RWPE2 (cell line): ENCODE measurements at regions not wholly inside any gene's neighbourhood (a gene's known extent, or its start where the extent isn't known, plus 50 kb on each side); places are given as distances from the start of the nearest gene placed in this dataset.
"Not testable (repeated sequence)": the region's sequence is repeated elsewhere in the genome, so short reads cannot be mapped to it uniquely, and the experiment has no call there.

Source experiments
- ATAC-seq: fragments of 200-7000 bp; cut with Tn5 transposase; 3 replicates; pipeline ENCODE4 v1.9.1; 2021; ENCODE audit warnings: low read depth
- DNase-seq: peaks from one replicate; pipeline ENCODE4 v3.0.0-alpha.2; 2020; ENCODE audit warnings: low spot score
- H3K27ac ChIP-seq: fragments of 450-650 bp; 2 replicates; pipeline ENCODE4 v1.5.1; 2017; ENCODE audit warnings: mild to moderate bottlenecking; ENCODE audit not compliant: poor library complexity, severe bottlenecking
- H3K27me3 ChIP-seq: fragments of 250-450 bp; sonication (Bioruptor Pico); 2 replicates; pipeline ENCODE4 v1.5.1; 2021; ENCODE audit warnings: mild to moderate bottlenecking, moderate library complexity; ENCODE audit not compliant: insufficient read depth, poor library complexity, severe bottlenecking
- H3K36me3 ChIP-seq: fragments of 250-450 bp; sonication (Bioruptor Pico); 2 replicates; pipeline ENCODE4 v1.5.1; 2020; ENCODE audit warnings: low read depth, mild to moderate bottlenecking, moderate library complexity
- H3K4me1 ChIP-seq: fragments of 250-450 bp; sonication (Bioruptor Pico); 2 replicates; pipeline ENCODE4 v1.5.1; 2021; ENCODE audit warnings: mild to moderate bottlenecking, moderate library complexity; ENCODE audit not compliant: insufficient read depth, poor library complexity, severe bottlenecking
- H3K4me3 ChIP-seq: fragments of 250-450 bp; sonication (Bioruptor Pico); 2 replicates; pipeline ENCODE4 v1.5.1; 2021; ENCODE audit warnings: mild to moderate bottlenecking, moderate library complexity; ENCODE audit not compliant: severe bottlenecking
- H3K9me3 ChIP-seq: fragments of 250-450 bp; sonication (Bioruptor Pico); 2 replicates; pipeline ENCODE4 v1.5.1; 2021; ENCODE audit warnings: mild to moderate bottlenecking, moderate library complexity; ENCODE audit not compliant: severe bottlenecking
- TF ChIP-seq, protein P1 (sequence below): fragments of 450-650 bp; IDR thresholded peaks from one replicate; pipeline ENCODE4 v1.5.1; 2017; ENCODE audit warnings: mild to moderate bottlenecking, moderate library complexity; ENCODE audit not compliant: poor library complexity, severe bottlenecking

DNA sequence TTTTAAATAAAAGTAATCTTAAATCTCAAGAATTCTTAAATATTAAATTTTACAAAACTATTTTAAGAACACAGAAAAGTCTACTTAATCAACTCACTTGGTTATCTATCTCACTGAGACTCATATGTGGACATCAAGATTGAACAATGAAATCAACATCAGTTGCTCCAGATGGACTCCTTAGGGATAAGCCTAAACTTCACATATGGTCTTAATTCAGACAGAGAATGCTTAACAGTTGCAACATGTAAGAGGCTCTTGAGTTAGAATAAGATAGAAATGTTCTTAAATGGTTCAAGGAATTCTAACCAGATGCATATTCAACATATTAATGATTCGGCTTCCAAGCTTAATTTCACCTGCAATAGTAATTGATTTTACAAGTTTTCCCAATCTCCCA lies 1730.9 kb downstream of the PCDH9 start:
- Histone ChIP-seq H3K27me3 (no peaks in the 10 kb centered on the region), H3K36me3 (no peaks in the 10 kb centered on the region), H3K4me3 (no peak overlapping the region), H3K9me3 (no peaks in the 10 kb centered on the region), H3K27ac (no peak overlapping the region), H3K4me1 (no peaks in the 10 kb centered on the region)
- TF ChIP-seq, protein P1, sequence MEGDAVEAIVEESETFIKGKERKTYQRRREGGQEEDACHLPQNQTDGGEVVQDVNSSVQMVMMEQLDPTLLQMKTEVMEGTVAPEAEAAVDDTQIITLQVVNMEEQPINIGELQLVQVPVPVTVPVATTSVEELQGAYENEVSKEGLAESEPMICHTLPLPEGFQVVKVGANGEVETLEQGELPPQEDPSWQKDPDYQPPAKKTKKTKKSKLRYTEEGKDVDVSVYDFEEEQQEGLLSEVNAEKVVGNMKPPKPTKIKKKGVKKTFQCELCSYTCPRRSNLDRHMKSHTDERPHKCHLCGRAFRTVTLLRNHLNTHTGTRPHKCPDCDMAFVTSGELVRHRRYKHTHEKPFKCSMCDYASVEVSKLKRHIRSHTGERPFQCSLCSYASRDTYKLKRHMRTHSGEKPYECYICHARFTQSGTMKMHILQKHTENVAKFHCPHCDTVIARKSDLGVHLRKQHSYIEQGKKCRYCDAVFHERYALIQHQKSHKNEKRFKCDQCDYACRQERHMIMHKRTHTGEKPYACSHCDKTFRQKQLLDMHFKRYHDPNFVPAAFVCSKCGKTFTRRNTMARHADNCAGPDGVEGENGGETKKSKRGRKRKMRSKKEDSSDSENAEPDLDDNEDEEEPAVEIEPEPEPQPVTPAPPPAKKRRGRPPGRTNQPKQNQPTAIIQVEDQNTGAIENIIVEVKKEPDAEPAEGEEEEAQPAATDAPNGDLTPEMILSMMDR = no peak
- no peak for DNase-seq
- ATAC-seq = no peak

DNA sequence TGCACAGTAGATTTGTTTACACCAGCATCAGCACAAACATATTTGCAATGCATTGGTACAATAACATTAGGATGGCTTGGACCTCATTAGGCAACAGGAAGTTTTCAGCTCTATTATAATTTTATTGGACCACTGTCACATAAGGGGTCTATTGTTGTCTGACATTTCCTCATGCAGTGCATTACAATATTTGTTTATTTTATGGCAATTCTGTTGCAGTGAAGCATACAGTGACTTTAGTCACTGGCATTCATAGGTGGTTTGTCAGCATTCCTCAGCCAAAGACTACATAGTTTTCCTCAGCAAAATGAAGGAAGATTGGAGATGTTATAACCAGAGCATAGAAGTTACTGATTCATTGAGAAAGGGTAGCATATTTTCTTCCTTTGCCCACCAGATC lies 1732.9 kb downstream of the PCDH9 start:
- TF ChIP-seq, protein P1 = no peak
- H3K36me3 ChIP-seq = no peaks in the 10 kb centered on the region
- DNase-seq = no peak
- H3K27ac ChIP-seq = no peak overlapping the region
- H3K4me3 ChIP-seq = no peak overlapping the region
- no peaks in the 10 kb centered on the region for H3K27me3 ChIP-seq
- H3K9me3 ChIP-seq = no peaks in the 10 kb centered on the region
- H3K4me1 ChIP-seq = no peaks in the 10 kb centered on the region
- peak; percentile 42; the same call in 2 of the 3 replicates for ATAC-seq

DNA sequence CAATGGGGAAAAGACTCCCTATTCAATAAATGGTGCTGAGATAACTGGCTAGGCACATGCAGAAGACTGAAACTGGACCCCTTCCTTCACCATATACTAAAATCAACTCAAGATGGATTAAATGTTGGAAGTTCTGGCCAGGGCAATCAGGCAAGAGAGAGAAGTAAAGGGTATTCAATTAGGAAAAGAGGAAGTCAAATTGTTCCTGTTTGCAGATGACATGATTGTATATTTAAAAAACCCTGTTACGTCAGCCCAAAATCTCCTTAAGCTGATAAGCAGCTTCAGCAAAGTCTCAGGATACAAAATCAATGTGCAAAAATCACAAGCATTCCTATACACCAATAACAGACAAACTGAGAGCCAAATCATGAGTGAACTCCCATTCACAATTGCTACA lies 1739.4 kb downstream of the PCDH9 start:
- not testable (repeated sequence) for H3K27me3 ChIP-seq

DNA sequence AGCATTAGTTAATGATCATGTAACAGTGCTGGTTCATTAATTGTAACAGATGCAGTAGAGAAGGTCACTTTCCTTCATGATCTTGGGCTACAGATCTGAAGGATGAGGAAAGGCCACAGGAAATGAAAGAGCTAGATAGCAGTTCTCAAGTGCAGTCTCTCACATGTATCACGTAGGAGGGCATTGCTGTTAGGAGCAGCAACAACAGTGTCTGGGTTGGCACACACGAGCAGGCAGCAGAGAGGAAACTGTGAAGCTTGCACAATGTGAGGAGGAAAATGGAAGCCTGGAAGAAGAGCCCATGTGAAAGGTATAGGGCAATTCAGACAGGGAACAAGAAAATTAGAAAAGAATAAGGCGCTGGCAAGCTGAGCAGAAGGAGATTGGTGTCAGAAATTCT lies 1741.5 kb downstream of the PCDH9 start:
- H3K4me1 ChIP-seq = no peaks in the 10 kb centered on the region
- no peak for DNase-seq
- H3K9me3 ChIP-seq = no peaks in the 10 kb centered on the region
- no peak overlapping the region for H3K27ac ChIP-seq
- ATAC-seq = no peak
- H3K27me3 ChIP-seq = no peaks in the 10 kb centered on the region
- TF ChIP-seq, protein P1 = no peak
- H3K36me3 ChIP-seq = no peaks in the 10 kb centered on the region
- H3K4me3 ChIP-seq = no peak overlapping the region

More for the DNA sequence above, 1739.4 kb downstream of the PCDH9 start:
- H3K27ac ChIP-seq, H3K36me3 ChIP-seq, H3K4me3 ChIP-seq, ATAC-seq, H3K4me1 ChIP-seq, DNase-seq, H3K9me3 ChIP-seq: not testable (repeated sequence)

DNA sequence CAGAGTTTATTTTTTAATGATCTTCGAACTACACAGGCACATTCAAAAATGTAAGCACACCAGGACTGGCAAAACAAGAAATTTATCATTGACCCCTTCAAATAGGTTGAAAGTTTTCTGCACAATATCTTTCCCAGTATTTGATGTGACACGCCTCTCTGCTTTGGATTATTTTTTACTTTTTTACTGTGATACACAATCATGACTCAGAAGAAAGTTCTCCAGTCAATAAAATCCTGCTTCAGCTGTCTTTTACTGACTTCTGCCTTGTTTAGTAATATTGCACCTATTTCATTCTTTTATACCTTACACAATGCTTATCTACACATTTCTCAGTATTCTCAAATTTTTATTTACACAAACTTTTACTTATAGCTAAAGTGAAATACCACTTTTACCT lies 1750.4 kb downstream of the PCDH9 start:
- no peaks in the 10 kb centered on the region for H3K9me3 ChIP-seq
- ATAC-seq = no peak
- H3K4me1 ChIP-seq = no peaks in the 10 kb centered on the region
- H3K27me3 ChIP-seq = no peaks in the 10 kb centered on the region
- H3K36me3 ChIP-seq = no peaks in the 10 kb centered on the region
- no peak for DNase-seq
- no peak overlapping the region for H3K4me3 ChIP-seq
- no peak overlapping the region for H3K27ac ChIP-seq
- TF ChIP-seq, protein P1 = no peak
